HepG2 (cell line): ENCODE measurements at regions not wholly inside any gene's neighbourhood (a gene's known extent, or its start where the extent isn't known, plus 50 kb on each side); places are given as distances from the start of the nearest gene placed in this dataset.

Experiments used
- ATAC-seq: fragments of 200-7000 bp; cut with Tn5 transposase; 3 replicates; pipeline ENCODE4 v1.9.1; 2020; ENCODE audit warnings: mild to moderate bottlenecking, moderate library complexity
- BruUV-seq: library from RNA; stranded (reverse); fragments of 400-500 nt; replicated peaks from 2 replicates; lab custom pipeline; 2021; lab: Mats Ljungman, UMichigan
- CTCF ChIA-PET: fragments of 300-600 bp; formaldehyde crosslinking; extraction: SDS; loops from one replicate; lab custom pipeline; 2021; ENCODE audit warnings: low total read pairs, inconsistent platforms, low intra/inter-chr PET ratio; lab: Yijun Ruan, JAX
- POLR2A ChIA-PET: fragments of 350-600 bp; sonication (Branson Sonifier 250); formaldehyde crosslinking; loops from one replicate; lab custom pipeline; 2020; ENCODE audit warnings: antibody characterized with exemption, inconsistent platforms; lab: Yijun Ruan, JAX
- DNase-seq: peaks from one replicate; pipeline ENCODE4 v3.0.0-alpha.2; 2015; ENCODE audit warnings: low spot score
- FAIRE-seq: peaks from 3 replicates; lab custom pipeline; 2011; peaks lifted over from hg19 to GRCh38; lab: Jason Lieb, UNC
- H2AFZ ChIP-seq: one replicate; pipeline ENCODE4 v1.6.1; 2011; ENCODE audit warnings: low read length, inconsistent platforms
- H3K27ac ChIP-seq: fragments of 300-600 bp; 3 replicates; pipeline ENCODE4 v1.8.0; 2011; ENCODE audit warnings: mixed run types, mild to moderate bottlenecking, mixed read lengths, low read length, inconsistent platforms; ENCODE audit not compliant: insufficient read depth; ENCODE audit errors: extremely low read length
- H3K27me3 ChIP-seq, 2 experiments: fragments of 200-600 bp in 1 of 2; 2 replicates in 1 of 2; 3 replicates in 1 of 2; pipeline versions ENCODE4 v1.6.0 to v1.8.0; 2011; ENCODE audit warnings: low read length in 2 of 2, mild to moderate bottlenecking in 2 of 2, moderate library complexity in 2 of 2, inconsistent platforms in 1 of 2; ENCODE audit not compliant: insufficient read depth in 2 of 2, control insufficient read depth in 1 of 2
- H3K36me3 ChIP-seq, 2 experiments: fragments of 200-600 bp in 1 of 2; replicated peaks in 1 of 2; 2 replicates in 1 of 2; 3 replicates in 1 of 2; pipeline versions ENCODE4 v1.5.1 to v1.8.0; 2011; ENCODE audit warnings: low read length in 2 of 2, inconsistent platforms in 1 of 2; ENCODE audit not compliant: insufficient read depth in 2 of 2, control insufficient read depth in 1 of 2
- H3K4me1 ChIP-seq: 2 replicates; pipeline ENCODE4 v1.5.1; 2012; ENCODE audit warnings: low read length, inconsistent platforms; ENCODE audit not compliant: insufficient read depth
- H3K4me2 ChIP-seq: 2 replicates; pipeline ENCODE4 v1.6.0; 2011; ENCODE audit warnings: low read depth, low read length, inconsistent platforms
- H3K4me3 ChIP-seq, 3 experiments: fragments of 200-600 bp in 1 of 3; sonication (generic), shearing (Covaris generic) in 1 of 3; replicated peaks in 1 of 3; 2 replicates each; pipeline ENCODE4 v1.5.1; 2011 to 2016; ENCODE audit warnings: low read length in 3 of 3, inconsistent platforms in 2 of 3, low read depth in 2 of 3, mild to moderate bottlenecking in 2 of 3, control low read depth in 1 of 3, mixed read lengths in 1 of 3; ENCODE audit not compliant: insufficient read depth in 1 of 3
- H3K79me2 ChIP-seq: one replicate; pipeline ENCODE4 v1.6.1; 2011; ENCODE audit warnings: low read length, inconsistent platforms; ENCODE audit not compliant: insufficient read depth
- H3K9ac ChIP-seq: 2 replicates; pipeline ENCODE4 v1.6.0; 2011; ENCODE audit warnings: mild to moderate bottlenecking, low read depth, low read length, inconsistent platforms; ENCODE audit not compliant: insufficient read depth
- H3K9me3 ChIP-seq: 2 replicates; pipeline ENCODE4 v1.5.1; 2012; ENCODE audit warnings: mild to moderate bottlenecking, low read length
- H4K20me1 ChIP-seq: 2 replicates; pipeline ENCODE4 v1.6.0; 2011; ENCODE audit warnings: inconsistent platforms, mild to moderate bottlenecking, low read length, moderate library complexity; ENCODE audit not compliant: insufficient read depth
- FOXO4 ChIP-seq: sonication (generic); formaldehyde crosslinking; conservative IDR thresholded peaks from 2 replicates; pipeline ENCODE4 v1.8.1; 2023; ENCODE audit warnings: missing genetic modification reagents
- GLI4 ChIP-seq: sonication (generic); formaldehyde crosslinking; IDR thresholded peaks from 2 replicates; pipeline ENCODE4 v1.5.1; 2020; ENCODE audit warnings: missing genetic modification reagents, mild to moderate bottlenecking, moderate library complexity, borderline replicate concordance
- GLMP ChIP-seq: sonication (generic); formaldehyde crosslinking; IDR thresholded peaks from 2 replicates; pipeline ENCODE4 v1.9.0; 2021; ENCODE audit warnings: missing genetic modification reagents, mild to moderate bottlenecking, borderline replicate concordance
- HNF4A ChIP-seq: sonication (generic); formaldehyde crosslinking; IDR thresholded peaks from 2 replicates; pipeline ENCODE4 v1.4.0; 2020; ENCODE audit warnings: missing genetic modification reagents
- HOXA3 ChIP-seq: sonication (generic); formaldehyde crosslinking; IDR thresholded peaks from 2 replicates; pipeline ENCODE4 v1.5.0; 2020; ENCODE audit warnings: missing genetic modification reagents
- MTF2 ChIP-seq: sonication (generic); formaldehyde crosslinking; IDR thresholded peaks from 2 replicates; pipeline ENCODE4 v1.5.0; 2020; ENCODE audit warnings: missing genetic modification reagents, borderline replicate concordance
- MYPOP ChIP-seq: sonication (generic); formaldehyde crosslinking; IDR thresholded peaks from 2 replicates; pipeline ENCODE4 v1.8.1; 2023; ENCODE audit warnings: mild to moderate bottlenecking, moderate library complexity, missing genetic modification reagents
- NFYC ChIP-seq: IDR thresholded peaks from 2 replicates; pipeline ENCODE4 v1.6.1; 2016; ENCODE audit warnings: missing genetic modification reagents, missing compliant biosample characterization
- STAT5B ChIP-seq: sonication (generic); formaldehyde crosslinking; IDR thresholded peaks from 2 replicates; pipeline ENCODE4 v1.4.0; 2020; ENCODE audit warnings: missing genetic modification reagents
- TAF15 ChIP-seq: fragments of 200-400 bp; formaldehyde crosslinking; IDR thresholded peaks from one replicate; pipeline ENCODE4 v1.6.1; 2018; ENCODE audit warnings: mild to moderate bottlenecking, low read depth, low read length; ENCODE audit not compliant: poor library complexity, severe bottlenecking
- ZNF251 ChIP-seq: sonication (generic); formaldehyde crosslinking; IDR thresholded peaks from 2 replicates; pipeline ENCODE4 v1.9.0; 2021; ENCODE audit warnings: mild to moderate bottlenecking, missing genetic modification reagents
- ZNF3 ChIP-seq: IDR thresholded peaks from 2 replicates; pipeline ENCODE4 v1.7.0; 2017; ENCODE audit warnings: inconsistent platforms
- ZNF441 ChIP-seq: sonication (generic); formaldehyde crosslinking; IDR thresholded peaks from 2 replicates; pipeline ENCODE4 v1.7.0; 2021; ENCODE audit warnings: missing genetic modification reagents, borderline replicate concordance
- ZNF446 ChIP-seq: sonication (generic); formaldehyde crosslinking; IDR thresholded peaks from 2 replicates; pipeline ENCODE4 v1.5.0; 2020; ENCODE audit warnings: mild to moderate bottlenecking, missing genetic modification reagents
- ZNF703 ChIP-seq: sonication (generic); formaldehyde crosslinking; IDR thresholded peaks from 2 replicates; pipeline ENCODE4 v1.5.1; 2020; ENCODE audit warnings: missing genetic modification reagents, mild to moderate bottlenecking, moderate library complexity, borderline replicate concordance
- ZNF792 ChIP-seq: IDR thresholded peaks from 2 replicates; pipeline ENCODE4 v1.6.1; 2016
- WGBS: methylation state at CpG from one replicate; pipeline ENCODE4 v1.1.6; 2017; ENCODE audit warnings: low lambda C conversion rate; 5-methylcytosine and 5-hydroxymethylcytosine counted together
- in situ Hi-C: cut with HindIII; loops from 2 replicates; pipeline ENCODE4 v1.10.0; 2017; ENCODE audit warnings: low pct_unique_long_range_greater_than_20kb; ENCODE audit not compliant: extremely low pct_ligation_motif_present
- intact Hi-C: fragments of 100-400 bp; cut with micrococcal nuclease; formaldehyde crosslinking; loops from one replicate; pipeline ENCODE4 v1.10.0; 2022; ENCODE audit not compliant: unreplicated experiment
- TF ChIP-seq, protein P1 (sequence below): sonication (generic); formaldehyde crosslinking; IDR thresholded peaks from 2 replicates; pipeline ENCODE4 v1.4.0; 2020; ENCODE audit warnings: missing genetic modification reagents, borderline replicate concordance

GRCh38 chr6:92201618-92202017 lies 1217.7 kb downstream of the EPHA7 start:
- ATAC-seq, result no peak
- no peak for FAIRE-seq
- ChIA-PET CTCF (no interaction called here), POLR2A (no interaction called here)
- intact Hi-C loops (no loop called here), in situ Hi-C loops (no loop called here)
- Histone ChIP-seq H3K36me3 (no peaks in the 10 kb centered on the region), H3K4me2 (no peak overlapping the region), H3K4me1 (no peaks in the 10 kb centered on the region), H4K20me1 (no peaks in the 10 kb centered on the region), H3K79me2 (no peaks in the 10 kb centered on the region), H3K4me3 (no peak overlapping the region), H3K9ac (no peak overlapping the region), H3K27ac (no peak overlapping the region), H2AFZ (no peak overlapping the region), H3K27me3 (no peaks in the 10 kb centered on the region), H3K9me3 (peaks cover 10% of the 10 kb centered on the region)
- BruUV-seq, result no TSS peak
- TF ChIP-seq HOXA3 (CRISPR knock-in tag), result no peak
- TF ChIP-seq MYPOP (CRISPR knock-in tag), result no peak
- TF ChIP-seq NFYC, result no peak
- no peak for TF ChIP-seq ZNF3 (CRISPR knock-in tag)
- no peak for DNase-seq

GRCh38 chr6:92196325-92196724 lies 1223.0 kb downstream of the EPHA7 start:
- Histone ChIP-seq H3K79me2 (no peaks in the 10 kb centered on the region), H3K27me3 (no peaks in the 10 kb centered on the region), H3K9me3 (peaks cover 10% of the 10 kb centered on the region), H4K20me1 (no peaks in the 10 kb centered on the region), H3K27ac (no peak overlapping the region), H3K4me3 (no peak overlapping the region), H3K36me3 (no peaks in the 10 kb centered on the region), H3K9ac (no peak overlapping the region), H3K4me1 (no peaks in the 10 kb centered on the region), H3K4me2 (no peak overlapping the region), H2AFZ (no peak overlapping the region)
- FAIRE-seq (no peak), DNase-seq (no peak), ATAC-seq (no peak)
- intact Hi-C loops (no loop called here), in situ Hi-C loops (no loop called here)
- BruUV-seq, result no TSS peak
- CTCF ChIA-PET, result no interaction called here
- POLR2A ChIA-PET, result no interaction called here
- 0% methylated on average over 2 of the region's 2 CpGs for WGBS
- TF ChIP-seq FOXO4 (no peak), STAT5B (no peak), TAF15 (no peak), ZNF703 (CRISPR knock-in tag) (no peak), ZNF792 (CRISPR knock-in tag) (no peak), ZNF251 (CRISPR knock-in tag) (no peak), GLI4 (CRISPR knock-in tag) (no peak), HNF4A (no peak), ZNF446 (CRISPR knock-in tag) (no peak), MTF2 (CRISPR knock-in tag) (no peak), ZNF441 (CRISPR knock-in tag) (no peak), GLMP (CRISPR knock-in tag) (no peak)
- TF ChIP-seq, protein P1, sequence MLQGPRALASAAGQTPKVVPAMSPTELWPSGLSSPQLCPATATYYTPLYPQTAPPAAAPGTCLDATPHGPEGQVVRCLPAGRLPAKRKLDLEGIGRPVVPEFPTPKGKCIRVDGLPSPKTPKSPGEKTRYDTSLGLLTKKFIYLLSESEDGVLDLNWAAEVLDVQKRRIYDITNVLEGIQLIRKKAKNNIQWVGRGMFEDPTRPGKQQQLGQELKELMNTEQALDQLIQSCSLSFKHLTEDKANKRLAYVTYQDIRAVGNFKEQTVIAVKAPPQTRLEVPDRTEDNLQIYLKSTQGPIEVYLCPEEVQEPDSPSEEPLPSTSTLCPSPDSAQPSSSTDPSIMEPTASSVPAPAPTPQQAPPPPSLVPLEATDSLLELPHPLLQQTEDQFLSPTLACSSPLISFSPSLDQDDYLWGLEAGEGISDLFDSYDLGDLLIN (CRISPR knock-in tag), result no peak
